ENCODE measurements at regions not wholly inside any gene's neighbourhood (a gene's known extent, or its start where the extent isn't known, plus 50 kb on each side); places are given as distances from the start of the nearest gene placed in this dataset.
"Not testable (repeated sequence)": the region's sequence is repeated elsewhere in the genome, so short reads cannot be mapped to it uniquely, and the experiment has no call there.

GRCh38 chr2:2582998-2583545 is 252.0 kb upstream of the MYT1L start:
- Histone ChIP-seq H3K9me3 (ENCODE audit: control insufficient read depth, insufficient read depth, low read depth, low read length) (no peaks in the 10 kb centered on the region), H3K4me1 (ENCODE audit: control insufficient read depth, extremely low read depth, insufficient read depth, low read length) (no peaks in the 10 kb centered on the region), H3K27me3 (ENCODE audit: control insufficient read depth, insufficient read depth, low read length) (no peaks in the 10 kb centered on the region), H3K4me3 (replicated peaks in 1 of 4; ENCODE audit: control extremely low read depth in 1 of 4, insufficient read depth in 1 of 4, low read depth in 3 of 4, low read length in 4 of 4) (no peak overlapping the region), H4K20me1 (ENCODE audit: control insufficient read depth, extremely low read depth, insufficient read depth, low read length) (no peaks in the 10 kb centered on the region), H2AFZ (ENCODE audit: low read length) (no peak overlapping the region), H3K9ac (ENCODE audit: insufficient read depth, low read length) (no peak overlapping the region), H3K27ac (ENCODE audit: insufficient read depth, low read length) (no peak overlapping the region), H3K79me2 (ENCODE audit: control insufficient read depth, insufficient read depth, low read length) (no peaks in the 10 kb centered on the region), H3K4me2 (ENCODE audit: extremely low read depth, insufficient read depth, low read length) (no peak overlapping the region), H3K36me3 (ENCODE audit: control insufficient read depth, insufficient read depth, low read length) (no peaks in the 10 kb centered on the region)
- TF ChIP-seq CTCF (conservative IDR thresholded peaks at IDR 0.05 in 1 of 2, IDR thresholded peaks at IDR 0.05 in 1 of 2; ENCODE audit: low read depth in 1 of 2, low read length in 2 of 2) (no peak), EZH2 (IDR thresholded peaks at IDR 0.05; ENCODE audit: low read length, missing control alignments) (no peak)
- no peak for DNase-seq (ENCODE audit: low read depth in 2 of 2)

DNA sequence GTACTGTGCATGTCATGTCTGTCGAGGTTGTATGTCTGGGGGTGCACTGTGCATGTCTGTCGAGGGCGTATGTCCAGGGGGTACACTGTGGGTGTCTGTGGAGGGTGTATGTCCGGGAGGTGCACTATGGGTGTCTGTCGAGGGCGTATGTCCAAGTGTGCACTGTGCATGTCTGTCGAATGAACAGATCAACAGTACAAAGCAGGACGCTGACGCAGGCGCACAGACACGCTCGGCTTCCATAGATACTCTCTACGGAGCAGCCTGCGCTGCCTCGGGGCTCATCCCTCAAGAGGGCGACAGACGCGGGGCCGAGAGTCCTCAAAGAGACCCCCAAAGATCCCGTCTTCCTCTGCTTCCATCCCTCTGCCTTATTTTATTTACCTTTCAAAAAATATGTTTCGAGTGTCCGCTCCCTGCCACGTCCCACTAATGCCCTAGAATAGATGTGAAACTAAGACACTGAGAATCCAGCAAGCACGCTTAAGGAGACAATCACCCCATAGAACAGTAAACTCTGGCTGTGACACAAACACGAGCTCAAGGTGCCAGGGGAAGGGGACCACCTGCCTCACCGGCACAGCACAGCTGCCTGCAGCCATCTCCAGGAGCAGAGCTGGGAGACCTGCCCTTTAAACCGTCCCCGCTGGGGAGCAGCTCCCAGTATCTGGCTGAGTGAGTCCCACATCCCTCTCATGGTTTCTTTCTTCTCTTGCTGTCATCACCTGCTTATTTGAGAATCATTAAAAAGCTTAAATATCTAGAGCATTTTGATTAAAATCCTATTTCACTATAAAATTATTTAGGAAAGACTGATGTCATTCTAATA is 250.5 kb upstream of the MYT1L start:
- Histone ChIP-seq H3K27me3 (ENCODE audit: control insufficient read depth, insufficient read depth, low read length) (no peaks in the 10 kb centered on the region), H3K9ac (ENCODE audit: insufficient read depth, low read length) (no peak overlapping the region), H3K4me1 (ENCODE audit: control insufficient read depth, extremely low read depth, insufficient read depth, low read length) (no peaks in the 10 kb centered on the region), H3K79me2 (ENCODE audit: control insufficient read depth, insufficient read depth, low read length) (no peaks in the 10 kb centered on the region), H3K9me3 (ENCODE audit: control insufficient read depth, insufficient read depth, low read depth, low read length) (no peaks in the 10 kb centered on the region), H3K36me3 (ENCODE audit: control insufficient read depth, insufficient read depth, low read length) (no peaks in the 10 kb centered on the region), H3K4me3 (replicated peaks in 1 of 4; ENCODE audit: control extremely low read depth in 1 of 4, insufficient read depth in 1 of 4, low read depth in 3 of 4, low read length in 4 of 4) (no peak overlapping the region), H4K20me1 (ENCODE audit: control insufficient read depth, extremely low read depth, insufficient read depth, low read length) (no peaks in the 10 kb centered on the region), H2AFZ (ENCODE audit: low read length) (no peak overlapping the region), H3K27ac (ENCODE audit: insufficient read depth, low read length) (no peak overlapping the region), H3K4me2 (ENCODE audit: extremely low read depth, insufficient read depth, low read length) (no peak overlapping the region)
- no peak for DNase-seq (ENCODE audit: low read depth in 2 of 2)
- TF ChIP-seq EZH2 (IDR thresholded peaks at IDR 0.05; ENCODE audit: low read length, missing control alignments) (no peak), CTCF (conservative IDR thresholded peaks at IDR 0.05 in 1 of 2, IDR thresholded peaks at IDR 0.05 in 1 of 2; ENCODE audit: low read depth in 1 of 2, low read length in 2 of 2) (no peak)

GRCh38 chr2:2580841-2581240 is 249.8 kb upstream of the MYT1L start:
- not testable (repeated sequence) for H3K36me3 ChIP-seq (ENCODE audit: control insufficient read depth, insufficient read depth, low read length); H2AFZ ChIP-seq (ENCODE audit: low read length); DNase-seq (ENCODE audit: low read depth in 2 of 2); H3K9me3 ChIP-seq (ENCODE audit: control insufficient read depth, insufficient read depth, low read depth, low read length); H4K20me1 ChIP-seq (ENCODE audit: control insufficient read depth, extremely low read depth, insufficient read depth, low read length); H3K4me2 ChIP-seq (ENCODE audit: extremely low read depth, insufficient read depth, low read length); H3K4me1 ChIP-seq (ENCODE audit: control insufficient read depth, extremely low read depth, insufficient read depth, low read length); H3K79me2 ChIP-seq (ENCODE audit: control insufficient read depth, insufficient read depth, low read length); H3K4me3 ChIP-seq (replicated peaks in 1 of 4; ENCODE audit: control extremely low read depth in 1 of 4, insufficient read depth in 1 of 4, low read depth in 3 of 4, low read length in 4 of 4); H3K9ac ChIP-seq (ENCODE audit: insufficient read depth, low read length); H3K27me3 ChIP-seq (ENCODE audit: control insufficient read depth, insufficient read depth, low read length); H3K27ac ChIP-seq (ENCODE audit: insufficient read depth, low read length)

All from fibroblast of lung (primary cell).